ENCODE measurements at regions not wholly inside any gene's neighbourhood (a gene's known extent, or its start where the extent isn't known, plus 50 kb on each side); places are given as distances from the start of the nearest gene placed in this dataset.

GRCh38 chr2:196584903-196585302, 54.6 kb upstream of the CCDC150 start:
- ATAC-seq (no peak), DNase-seq (no peak)
- peaks cover 28% of the 10 kb centered on the region for H3K27me3 Mint-ChIP-seq
- no peaks in the 10 kb centered on the region for H3K36me3 Mint-ChIP-seq (ENCODE audit: low read depth)
- no peak overlapping the region for H3K4me3 Mint-ChIP-seq
- H3K9me3 Mint-ChIP-seq: peaks cover 6% of the 10 kb centered on the region
- no peaks in the 10 kb centered on the region for H3K4me1 Mint-ChIP-seq
- no peak overlapping the region for H3K27ac Mint-ChIP-seq

GRCh38 chr2:196586511-196586991, 53.0 kb upstream of the CCDC150 start:
- H3K9me3 Mint-ChIP-seq: peaks cover 6% of the 10 kb centered on the region
- no peak for ATAC-seq
- H3K4me1 Mint-ChIP-seq: no peaks in the 10 kb centered on the region
- no peaks in the 10 kb centered on the region for H3K36me3 Mint-ChIP-seq (ENCODE audit: low read depth)
- no peak overlapping the region for H3K27ac Mint-ChIP-seq
- DNase-seq: no peak
- H3K27me3 Mint-ChIP-seq: peaks cover 40% of the 10 kb centered on the region
- no peak overlapping the region for H3K4me3 Mint-ChIP-seq

GRCh38 chr2:196587056-196587455, 52.5 kb upstream of the CCDC150 start:
- no peak overlapping the region for H3K27ac Mint-ChIP-seq
- no peak for ATAC-seq
- no peak overlapping the region for H3K4me3 Mint-ChIP-seq
- peaks cover 6% of the 10 kb centered on the region for H3K9me3 Mint-ChIP-seq
- no peaks in the 10 kb centered on the region for H3K36me3 Mint-ChIP-seq (ENCODE audit: low read depth)
- peaks cover 45% of the 10 kb centered on the region for H3K27me3 Mint-ChIP-seq
- DNase-seq: no peak
- no peaks in the 10 kb centered on the region for H3K4me1 Mint-ChIP-seq

GRCh38 chr2:196587739-196588138, 51.8 kb upstream of the CCDC150 start:
- Mint-ChIP-seq H3K4me1 (peaks cover 3% of the 10 kb centered on the region), H3K27me3 (peaks cover 49% of the 10 kb centered on the region), H3K9me3 (peaks cover 6% of the 10 kb centered on the region), H3K4me3 (no peak overlapping the region), H3K36me3 (ENCODE audit: low read depth) (no peaks in the 10 kb centered on the region), H3K27ac (no peak overlapping the region)
- DNase-seq (no peak), ATAC-seq (no peak)

- Mint-ChIP-seq H3K36me3 (ENCODE audit: low read depth) (no peaks in the 10 kb centered on the region), H3K27ac (no peak overlapping the region), H3K4me3 (no peak overlapping the region), H3K27me3 (peaks cover 59% of the 10 kb centered on the region), H3K4me1 (peaks cover 8% of the 10 kb centered on the region), H3K9me3 (peaks cover 6% of the 10 kb centered on the region)
- ATAC-seq (no peak), DNase-seq (no peak)
These were observed 50.1 kb upstream of the CCDC150 start for GRCh38 chr2:196589419-196589818.
